Calu3 (cell line): ENCODE measurements at regions not wholly inside any gene's neighbourhood (a gene's known extent, or its start where the extent isn't known, plus 50 kb on each side); places are given as distances from the start of the nearest gene placed in this dataset.

Experiments
- BruUV-seq: library from RNA; stranded (reverse); fragments of 400-500 nt; replicated peaks from 2 replicates; lab custom pipeline; 2021; lab: Mats Ljungman, UMichigan
- CTCF ChIA-PET: fragments of 300-600 bp; sonication (Branson Sonifier 250); formaldehyde crosslinking; loops from one replicate; lab custom pipeline; 2022; ENCODE audit warnings: antibody characterized with exemption; lab: Charles Lee
- DNase-seq: peaks from one replicate; pipeline ENCODE4 v3.0.0; 2022
- H3K27ac Mint-ChIP-seq: one replicate; pipeline ENCODE4 v1.8.0; 2022; ENCODE audit warnings: mixed read lengths; ENCODE audit not compliant: unreplicated experiment
- H3K27me3 Mint-ChIP-seq: one replicate; pipeline ENCODE4 v1.8.0; 2022; ENCODE audit warnings: mixed read lengths; ENCODE audit not compliant: unreplicated experiment
- H3K36me3 Mint-ChIP-seq: one replicate; pipeline ENCODE4 v1.8.0; 2022; ENCODE audit warnings: mild to moderate bottlenecking, moderate library complexity, mixed read lengths; ENCODE audit not compliant: insufficient read depth, unreplicated experiment
- H3K4me1 Mint-ChIP-seq: one replicate; pipeline ENCODE4 v1.8.0; 2022; ENCODE audit warnings: mild to moderate bottlenecking, low read depth, mixed read lengths; ENCODE audit not compliant: unreplicated experiment
- H3K4me3 Mint-ChIP-seq: one replicate; pipeline ENCODE4 v1.8.0; 2022; ENCODE audit warnings: mild to moderate bottlenecking, low read depth, moderate library complexity, mixed read lengths; ENCODE audit not compliant: unreplicated experiment
- H3K9me3 Mint-ChIP-seq: one replicate; pipeline ENCODE4 v1.8.0; 2022; ENCODE audit warnings: low read depth, mixed read lengths; ENCODE audit not compliant: unreplicated experiment
- CTCF ChIP-seq: fragments of 200-600 bp; IDR thresholded peaks from one replicate; pipeline ENCODE4 v1.8.0; 2022; ENCODE audit warnings: antibody characterized with exemption; ENCODE audit not compliant: unreplicated experiment
- intact Hi-C: fragments of 100-400 bp; cut with micrococcal nuclease; formaldehyde crosslinking; loops from one replicate; pipeline ENCODE4 v1.10.0; 2022; ENCODE audit not compliant: unreplicated experiment

DNA sequence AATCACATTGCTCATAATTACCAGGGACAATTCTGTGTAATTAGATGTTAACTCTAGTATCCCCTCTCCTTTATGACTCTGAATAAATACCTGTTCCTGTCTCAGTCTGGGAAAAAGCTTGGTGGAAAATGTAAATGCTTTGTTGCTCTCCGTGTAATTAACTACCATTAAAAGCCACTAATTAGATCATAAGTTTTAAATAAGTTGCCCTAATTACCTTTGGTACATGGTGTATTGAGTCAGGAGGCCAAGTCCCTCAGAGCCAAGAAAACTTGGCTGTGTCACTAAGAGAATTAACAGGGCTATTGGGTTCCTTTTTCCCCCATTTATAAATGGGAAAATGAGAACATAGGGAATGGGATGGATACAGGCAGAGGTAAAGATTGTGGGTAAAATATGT, 617.6 kb downstream of the TLR4 start:
- no peaks in the 10 kb centered on the region for H3K36me3 Mint-ChIP-seq
- TF ChIP-seq CTCF, result no peak
- H3K27me3 Mint-ChIP-seq, result no peaks in the 10 kb centered on the region
- H3K9me3 Mint-ChIP-seq, result peaks cover 19% of the 10 kb centered on the region
- no TSS peak for BruUV-seq
- DNase-seq, result no peak
- intact Hi-C loops, result no loop called here
- no peaks in the 10 kb centered on the region for H3K4me1 Mint-ChIP-seq
- H3K4me3 Mint-ChIP-seq, result no peak overlapping the region
- CTCF ChIA-PET, result no interaction called here
- H3K27ac Mint-ChIP-seq, result no peak overlapping the region

DNA sequence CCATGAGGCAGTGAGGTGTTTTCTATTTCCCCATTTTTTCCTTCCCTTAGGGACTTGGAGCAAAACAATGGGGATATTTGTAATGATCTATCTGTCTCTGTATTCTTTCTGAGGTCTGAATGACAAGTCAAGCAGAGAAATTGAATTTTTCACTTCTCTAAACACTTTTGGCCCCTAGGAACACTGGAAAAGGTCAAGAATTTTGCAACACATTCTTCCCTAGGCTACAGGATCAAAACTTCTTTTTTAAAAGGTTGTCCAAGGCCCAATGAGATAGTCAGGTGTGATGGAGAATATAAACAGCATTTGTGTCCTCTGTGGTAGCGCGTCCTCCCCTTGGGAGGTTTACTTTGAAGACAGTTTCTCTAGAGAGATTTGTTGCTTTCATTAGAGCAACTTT, 620.5 kb downstream of the TLR4 start:
- CTCF ChIA-PET, result no interaction called here
- no TSS peak for BruUV-seq
- DNase-seq, result no peak
- TF ChIP-seq CTCF, result no peak
- Mint-ChIP-seq H3K36me3 (no peaks in the 10 kb centered on the region), H3K4me1 (no peaks in the 10 kb centered on the region), H3K27ac (no peak overlapping the region), H3K27me3 (no peaks in the 10 kb centered on the region), H3K9me3 (peaks cover 12% of the 10 kb centered on the region), H3K4me3 (no peak overlapping the region)
- intact Hi-C loops, result no loop called here

DNA sequence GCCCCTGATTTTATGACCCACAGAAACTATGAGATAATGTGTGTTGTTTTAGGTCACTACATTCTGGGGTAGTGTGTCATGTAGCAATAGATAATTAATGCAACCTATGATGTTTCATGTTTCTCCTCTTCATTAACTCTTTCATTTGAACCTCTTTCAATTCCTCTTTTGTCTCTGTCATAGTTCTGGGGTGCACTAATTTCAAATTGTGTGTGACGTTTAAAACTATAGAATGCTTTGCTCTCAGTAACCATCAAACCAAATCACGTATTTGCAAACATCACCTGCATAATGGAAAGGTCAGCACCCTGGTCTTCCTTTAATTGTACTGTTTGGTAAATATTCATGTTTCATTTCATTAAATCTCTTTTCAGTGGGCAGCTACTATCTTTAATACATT, 621.6 kb downstream of the TLR4 start:
- Mint-ChIP-seq H3K27ac (no peak overlapping the region), H3K27me3 (no peaks in the 10 kb centered on the region), H3K36me3 (no peaks in the 10 kb centered on the region), H3K4me3 (no peak overlapping the region), H3K4me1 (no peaks in the 10 kb centered on the region), H3K9me3 (peaks cover 14% of the 10 kb centered on the region)
- CTCF ChIA-PET, result no interaction called here
- no peak for DNase-seq
- TF ChIP-seq CTCF, result no peak
- intact Hi-C loops, result no loop called here
- no TSS peak for BruUV-seq

GRCh38 chr9:118326326-118326725, 622.1 kb downstream of the TLR4 start:
- H3K4me3 Mint-ChIP-seq, result no peak overlapping the region
- intact Hi-C loops, result no loop called here
- TF ChIP-seq CTCF, result no peak
- no peaks in the 10 kb centered on the region for H3K27me3 Mint-ChIP-seq
- no peak for DNase-seq
- no peaks in the 10 kb centered on the region for H3K36me3 Mint-ChIP-seq
- H3K27ac Mint-ChIP-seq, result no peak overlapping the region
- H3K9me3 Mint-ChIP-seq, result peaks cover 14% of the 10 kb centered on the region
- H3K4me1 Mint-ChIP-seq, result no peaks in the 10 kb centered on the region
- no TSS peak for BruUV-seq
- CTCF ChIA-PET, result no interaction called here
